Epidermal melanocyte (primary cell): ENCODE measurements at regions not wholly inside any gene's neighbourhood (a gene's known extent, or its start where the extent isn't known, plus 50 kb on each side); places are given as distances from the start of the nearest gene placed in this dataset.
"Not testable (repeated sequence)": the region's sequence is repeated elsewhere in the genome, so short reads cannot be mapped to it uniquely, and the experiment has no call there.

Experiments
- DNase-seq: peaks from one replicate; pipeline ENCODE4 v3.0.0; 2011; ENCODE audit warnings: low spot score; ENCODE audit not compliant: insufficient read length

- DNase-seq: not testable (repeated sequence)
Measured at GRCh38 chr7:6938284-6938683, 112.2 kb upstream of the CCZ1B start.

- DNase-seq: not testable (repeated sequence)
Measured at GRCh38 chr7:6939126-6939525, 113.1 kb upstream of the CCZ1B start.

DNA sequence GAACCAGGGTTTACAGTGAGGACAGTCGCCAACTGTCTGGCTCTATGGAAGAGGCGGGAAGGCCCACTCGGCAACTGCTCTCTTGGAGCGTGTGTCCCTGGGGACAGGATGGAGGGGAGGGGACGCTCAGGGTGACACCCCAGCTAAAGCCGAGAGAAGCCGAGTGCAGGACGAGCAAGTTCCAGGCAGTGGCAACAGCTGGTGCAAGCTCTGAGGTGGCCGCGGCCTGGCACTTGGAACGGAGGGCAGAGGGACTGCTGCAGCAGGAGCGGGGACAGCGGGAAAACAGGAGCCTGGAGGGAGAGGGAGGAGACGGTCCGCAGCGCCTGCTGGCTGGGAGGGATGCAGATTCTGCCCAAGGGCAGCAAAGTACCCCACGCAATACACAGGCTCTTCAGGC, 113.8 kb upstream of the CCZ1B start:
- not testable (repeated sequence) for DNase-seq

- not testable (repeated sequence) for DNase-seq
Measured at GRCh38 chr7:6946873-6947272, 120.8 kb upstream of the CCZ1B start.

- DNase-seq: not testable (repeated sequence)
Measured at GRCh38 chr7:6950231-6950630, 124.2 kb upstream of the CCZ1B start.

- DNase-seq: not testable (repeated sequence)
Measured at GRCh38 chr7:6951553-6951952, 125.5 kb upstream of the CCZ1B start.

DNA sequence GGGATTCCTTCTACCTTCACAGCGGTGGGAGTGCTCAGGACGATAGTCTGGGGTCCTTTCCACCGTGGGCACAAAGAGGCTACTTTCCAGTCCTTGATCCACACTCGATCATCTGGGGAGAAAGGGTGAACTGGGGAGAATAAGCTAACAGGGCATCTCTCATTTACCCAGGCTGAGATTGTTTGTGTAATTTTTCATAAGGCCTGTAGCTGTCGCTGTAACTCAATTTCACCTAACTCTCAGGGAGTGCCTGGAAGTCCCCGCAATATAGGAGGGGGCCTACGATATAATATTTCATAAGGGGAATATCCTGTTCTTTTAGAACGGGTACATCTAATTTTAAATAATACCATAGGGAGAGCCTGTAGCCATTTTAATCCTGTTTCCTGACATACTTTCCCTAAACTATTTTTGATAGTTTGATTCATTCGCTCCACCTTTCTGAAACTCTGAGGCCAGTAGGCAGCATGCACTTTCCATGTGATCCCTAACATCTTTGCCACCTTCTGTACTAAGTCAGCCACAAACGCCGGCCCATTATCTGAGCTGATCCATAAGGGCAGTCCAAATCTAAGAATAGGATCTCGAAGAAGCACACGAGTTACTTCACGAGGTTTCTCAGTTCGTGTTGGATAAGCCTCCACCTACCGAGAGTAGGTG, 127.2 kb upstream of the CCZ1B start:
- DNase-seq: not testable (repeated sequence)

GRCh38 chr7:6953798-6954181, 127.7 kb upstream of the CCZ1B start:
- DNase-seq: not testable (repeated sequence)

DNA sequence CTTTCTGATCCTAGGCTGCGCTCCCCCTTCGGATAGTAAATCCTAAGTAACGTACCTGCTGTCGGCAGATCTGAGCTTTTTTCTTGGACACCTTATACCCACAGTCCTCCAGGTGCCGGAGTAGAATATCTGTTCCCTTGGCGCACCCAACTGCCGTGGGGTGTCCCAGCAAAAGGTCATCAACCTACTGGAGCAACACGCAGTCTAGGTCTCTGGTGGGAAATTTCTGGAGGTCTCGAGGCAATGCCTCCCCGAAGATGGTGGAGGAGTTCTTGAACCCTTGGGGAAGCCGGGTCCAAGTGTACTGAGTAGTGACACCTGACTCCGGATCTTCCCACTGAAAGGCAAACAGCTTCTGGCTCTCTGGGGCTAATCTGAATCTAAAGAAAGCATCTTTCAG, 129.3 kb upstream of the CCZ1B start:
- DNase-seq: not testable (repeated sequence)

- not testable (repeated sequence) for DNase-seq
Measured at GRCh38 chr7:6955990-6956566, 130.0 kb upstream of the CCZ1B start.

DNA sequence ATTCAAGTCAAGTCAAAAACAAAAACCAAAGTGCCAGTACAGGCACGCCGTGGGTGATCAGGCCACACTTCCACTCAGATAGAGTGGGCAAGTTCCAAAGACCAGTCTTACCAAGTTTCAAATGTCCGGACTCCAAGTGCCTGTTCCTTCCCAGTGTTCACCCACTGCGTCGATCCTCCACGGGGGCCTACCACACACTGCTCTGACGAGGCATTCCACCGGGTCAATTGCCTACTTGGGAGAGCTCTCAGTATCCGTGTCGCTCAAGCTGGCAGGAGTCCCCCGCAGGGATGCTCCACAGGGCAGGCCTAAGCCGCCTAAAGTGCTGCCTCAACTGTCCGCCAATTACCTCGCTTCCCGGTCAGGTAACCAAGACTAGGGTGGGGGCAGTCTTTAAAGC, 132.3 kb upstream of the CCZ1B start:
- not testable (repeated sequence) for DNase-seq

GRCh38 chr7:6959942-6960341, 133.9 kb upstream of the CCZ1B start:
- not testable (repeated sequence) for DNase-seq

- DNase-seq: not testable (repeated sequence)
Measured at GRCh38 chr7:6962871-6963270, 136.8 kb upstream of the CCZ1B start.

DNA sequence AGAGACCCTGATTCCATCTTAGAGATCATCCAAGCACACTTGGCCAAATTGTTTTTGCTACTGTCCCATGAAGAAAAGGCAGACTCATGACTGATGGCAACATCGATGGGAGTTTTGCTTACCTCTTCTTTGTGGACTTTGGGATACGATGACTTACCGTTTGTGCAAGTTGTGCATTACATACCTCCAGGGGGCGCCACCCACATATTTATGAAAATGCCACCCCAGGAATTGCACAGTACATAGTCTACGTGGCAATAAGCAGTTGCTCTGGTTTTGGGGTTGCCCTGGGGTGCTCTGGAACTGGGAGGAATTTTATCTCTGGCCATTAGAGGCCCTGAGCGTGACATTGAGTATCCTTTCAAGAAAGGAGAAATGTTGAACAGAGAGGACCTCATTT, 139.0 kb upstream of the CCZ1B start:
- not testable (repeated sequence) for DNase-seq

DNA sequence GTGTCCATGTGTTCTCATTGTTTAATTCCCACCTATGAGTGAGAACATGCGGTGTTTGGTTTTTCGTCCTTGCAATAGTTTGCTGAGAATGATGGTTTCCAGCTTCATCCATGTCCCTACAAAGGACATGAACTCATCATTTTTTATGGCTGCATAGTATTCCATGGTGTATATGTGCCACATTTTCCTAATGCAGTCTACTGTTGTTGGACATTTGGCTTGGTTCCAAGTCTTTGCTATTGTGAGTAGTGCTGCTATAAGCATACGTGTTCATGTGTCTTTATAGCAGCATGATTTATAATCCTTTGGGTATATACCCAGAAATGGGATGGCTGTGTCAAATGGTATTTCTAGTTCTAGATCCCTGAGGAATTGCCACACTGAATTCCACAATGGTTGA, 144.1 kb upstream of the CCZ1B start:
- DNase-seq: not testable (repeated sequence)

DNA sequence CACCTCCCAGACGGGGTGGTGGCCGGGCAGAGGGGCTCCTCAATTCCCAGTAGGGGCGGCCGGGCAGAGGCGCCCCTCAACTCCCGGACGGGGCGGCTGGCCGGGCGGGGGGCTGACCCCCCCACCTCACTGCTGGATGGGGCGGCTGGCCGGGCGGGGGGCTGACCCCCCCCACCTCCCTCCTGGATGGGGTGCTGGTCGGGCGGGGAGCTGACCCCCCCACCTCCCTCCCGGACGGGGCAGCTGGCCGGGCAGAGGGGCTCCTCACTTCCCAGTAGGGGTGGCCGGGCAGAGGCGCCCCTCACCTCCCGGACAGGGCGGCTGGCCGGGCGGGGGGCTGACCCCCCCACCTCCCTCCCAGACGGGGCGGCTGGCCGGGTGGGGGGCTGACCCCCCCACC, 148.8 kb upstream of the CCZ1B start:
- not testable (repeated sequence) for DNase-seq

- not testable (repeated sequence) for DNase-seq
Measured at GRCh38 chr7:6975346-6975745, 149.3 kb upstream of the CCZ1B start.

- not testable (repeated sequence) for DNase-seq
Measured at GRCh38 chr7:6977368-6977767, 151.3 kb upstream of the CCZ1B start.

DNA sequence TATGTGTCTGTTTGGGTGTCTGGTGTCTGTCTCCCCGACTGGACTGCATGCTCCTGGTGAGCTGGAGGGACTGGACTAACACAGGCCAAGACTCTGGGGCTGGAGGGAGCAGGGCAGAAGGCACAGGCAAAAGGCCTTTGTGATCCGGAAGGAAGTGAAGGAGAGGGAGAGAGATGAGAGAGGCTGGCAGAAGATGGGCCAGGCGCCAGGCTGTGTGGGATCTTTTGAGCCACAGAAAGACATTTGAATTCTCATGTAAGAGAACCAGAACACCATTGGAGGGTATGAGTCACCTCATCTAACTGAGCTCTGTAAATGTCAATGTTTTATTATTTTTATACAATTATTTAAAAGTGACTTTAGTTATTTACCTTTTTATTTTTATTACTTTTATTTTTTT, 152.3 kb upstream of the CCZ1B start:
- DNase-seq: not testable (repeated sequence)

GRCh38 chr7:6979456-6979855, 153.4 kb upstream of the CCZ1B start:
- not testable (repeated sequence) for DNase-seq

- not testable (repeated sequence) for DNase-seq
Measured at GRCh38 chr7:6982375-6982774, 156.3 kb upstream of the CCZ1B start.

GRCh38 chr7:6986892-6987291, 160.8 kb upstream of the CCZ1B start:
- DNase-seq: not testable (repeated sequence)

GRCh38 chr7:6988608-6989007, 162.5 kb upstream of the CCZ1B start:
- not testable (repeated sequence) for DNase-seq
